Body of pancreas (tissue), 4 donors: ENCODE measurements at regions not wholly inside any gene's neighbourhood (a gene's known extent, or its start where the extent isn't known, plus 50 kb on each side); places are given as distances from the start of the nearest gene placed in this dataset.

Experiments
- ATAC-seq: fragments of 150-250 bp; one replicate; pipeline ENCODE4 v1.9.1; 2016
- DNase-seq, 4 donors: peaks; one replicate each; pipeline ENCODE4 v3.0.0-alpha.2; 2019
- H3K27ac ChIP-seq, 4 donors: fragments of 200-600 bp; sonication (generic); 1 replicate in 3 of 4; 2 replicates in 1 of 4; pipeline versions ENCODE4 v1.5.1 to v1.6.1; 2016 to 2019; ENCODE audit warnings: mild to moderate bottlenecking in 1 of 4, mixed read lengths in 1 of 4, moderate library complexity in 1 of 4
- H3K27me3 ChIP-seq, 2 donors: fragments of 200-600 bp; sonication (generic); one replicate each; pipeline ENCODE4 v1.6.0; 2016; ENCODE audit warnings: mild to moderate bottlenecking in 1 of 2
- H3K36me3 ChIP-seq, 2 donors: fragments of 200-600 bp; sonication (generic); replicated peaks in 1 of 2; 2 replicates each; pipeline ENCODE4 v1.5.1; 2016; ENCODE audit warnings: low read depth in 2 of 2; ENCODE audit not compliant: insufficient read depth in 1 of 2
- H3K4me1 ChIP-seq: fragments of 200-600 bp; sonication (generic); one replicate; pipeline ENCODE4 v1.6.0; 2016
- H3K4me3 ChIP-seq, 2 donors: fragments of 200-600 bp; sonication (generic); 1 replicate in 1 of 2; 2 replicates in 1 of 2; pipeline ENCODE4 v1.5.1; 2016 to 2019
- H3K9me3 ChIP-seq, 3 donors: fragments of 200-600 bp; sonication (generic); 1 replicate in 2 of 3; 2 replicates in 1 of 3; pipeline ENCODE4 v1.5.1; 2016
- POLR2A ChIP-seq, 3 donors: fragments of 450-650 bp; IDR thresholded peaks; one replicate each; pipeline ENCODE4 v1.6.1; 2016; ENCODE audit warnings: antibody characterized with exemption in 3 of 3, mild to moderate bottlenecking in 2 of 3
- WGBS, 2 donors: methylation state at CpG; one replicate each; pipeline ENCODE4 v1.1.5; 2017; 5-methylcytosine and 5-hydroxymethylcytosine counted together
- intact Hi-C: fragments of 100-400 bp; cut with DNase I; formaldehyde crosslinking; loops from one replicate; pipeline ENCODE4 v1.15.1; 2023
- TF ChIP-seq, protein P1 (sequence below), 7 experiments: fragments of 450-650 bp in 4 of 7; fragments of 200-600 bp in 3 of 7; sonication (generic) in 3 of 7; IDR thresholded peaks; one replicate each; pipeline ENCODE4 v1.5.1; 2016 to 2019; ENCODE audit warnings: antibody characterized with exemption in 7 of 7

DNA sequence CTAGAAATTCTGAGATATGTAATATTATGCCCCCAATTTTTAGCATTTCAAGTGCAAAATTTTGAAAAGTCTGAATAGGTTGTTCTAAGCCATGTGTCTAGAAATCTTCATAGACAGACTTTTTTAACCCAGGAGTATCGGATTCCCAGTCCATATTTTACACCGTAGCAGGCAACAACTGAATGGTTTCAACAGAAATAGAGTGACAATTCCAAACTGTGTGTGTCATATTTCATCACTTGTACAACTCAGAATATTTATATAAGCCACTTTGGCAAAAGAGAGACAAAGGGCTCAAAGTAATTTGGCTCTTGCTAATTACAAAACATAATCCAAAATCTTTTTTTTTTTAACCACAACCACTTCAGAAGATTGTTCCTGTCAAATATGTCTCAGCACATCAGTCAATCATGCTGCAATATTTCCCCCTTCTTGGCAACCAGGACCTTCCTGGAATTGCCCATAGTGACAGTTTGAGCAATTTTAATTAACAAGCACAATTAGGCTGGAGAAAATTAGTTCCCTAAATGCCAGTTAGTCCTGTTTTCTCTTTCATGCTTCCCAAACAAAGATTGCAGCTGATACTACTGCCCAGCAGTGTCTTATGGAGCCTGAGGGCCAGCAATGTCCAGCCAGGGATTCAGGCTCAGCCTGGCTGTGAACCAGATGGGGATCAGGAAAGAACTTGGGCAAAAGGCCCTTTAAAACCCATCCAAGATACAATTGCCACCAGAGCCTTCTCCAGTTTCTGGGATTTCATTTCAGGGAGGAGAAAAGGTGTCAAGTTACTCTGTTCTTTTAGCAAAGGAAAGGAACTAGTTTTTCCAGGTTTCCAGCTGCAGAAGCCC is 533.3 kb upstream of the GHITM start:
- Histone ChIP-seq H3K4me1 (no peaks in the 10 kb centered on the region), H3K27ac (no peak overlapping the region), H3K4me3 (no peak overlapping the region), H3K9me3 (no peaks in the 10 kb centered on the region), H3K36me3 (no peaks in the 10 kb centered on the region), H3K27me3 (no peaks in the 10 kb centered on the region)
- no peak for TF ChIP-seq POLR2A (IDR thresholded peaks at IDR 0.05)
- TF ChIP-seq, protein P1, sequence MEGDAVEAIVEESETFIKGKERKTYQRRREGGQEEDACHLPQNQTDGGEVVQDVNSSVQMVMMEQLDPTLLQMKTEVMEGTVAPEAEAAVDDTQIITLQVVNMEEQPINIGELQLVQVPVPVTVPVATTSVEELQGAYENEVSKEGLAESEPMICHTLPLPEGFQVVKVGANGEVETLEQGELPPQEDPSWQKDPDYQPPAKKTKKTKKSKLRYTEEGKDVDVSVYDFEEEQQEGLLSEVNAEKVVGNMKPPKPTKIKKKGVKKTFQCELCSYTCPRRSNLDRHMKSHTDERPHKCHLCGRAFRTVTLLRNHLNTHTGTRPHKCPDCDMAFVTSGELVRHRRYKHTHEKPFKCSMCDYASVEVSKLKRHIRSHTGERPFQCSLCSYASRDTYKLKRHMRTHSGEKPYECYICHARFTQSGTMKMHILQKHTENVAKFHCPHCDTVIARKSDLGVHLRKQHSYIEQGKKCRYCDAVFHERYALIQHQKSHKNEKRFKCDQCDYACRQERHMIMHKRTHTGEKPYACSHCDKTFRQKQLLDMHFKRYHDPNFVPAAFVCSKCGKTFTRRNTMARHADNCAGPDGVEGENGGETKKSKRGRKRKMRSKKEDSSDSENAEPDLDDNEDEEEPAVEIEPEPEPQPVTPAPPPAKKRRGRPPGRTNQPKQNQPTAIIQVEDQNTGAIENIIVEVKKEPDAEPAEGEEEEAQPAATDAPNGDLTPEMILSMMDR (IDR thresholded peaks at IDR 0.05), result no peak
- intact Hi-C loops, result no loop called here
- ATAC-seq (no peak), DNase-seq (no peak)
- 66 to 82% methylated on average over 2 of the region's 2 CpGs for WGBS, 2 donors

DNA sequence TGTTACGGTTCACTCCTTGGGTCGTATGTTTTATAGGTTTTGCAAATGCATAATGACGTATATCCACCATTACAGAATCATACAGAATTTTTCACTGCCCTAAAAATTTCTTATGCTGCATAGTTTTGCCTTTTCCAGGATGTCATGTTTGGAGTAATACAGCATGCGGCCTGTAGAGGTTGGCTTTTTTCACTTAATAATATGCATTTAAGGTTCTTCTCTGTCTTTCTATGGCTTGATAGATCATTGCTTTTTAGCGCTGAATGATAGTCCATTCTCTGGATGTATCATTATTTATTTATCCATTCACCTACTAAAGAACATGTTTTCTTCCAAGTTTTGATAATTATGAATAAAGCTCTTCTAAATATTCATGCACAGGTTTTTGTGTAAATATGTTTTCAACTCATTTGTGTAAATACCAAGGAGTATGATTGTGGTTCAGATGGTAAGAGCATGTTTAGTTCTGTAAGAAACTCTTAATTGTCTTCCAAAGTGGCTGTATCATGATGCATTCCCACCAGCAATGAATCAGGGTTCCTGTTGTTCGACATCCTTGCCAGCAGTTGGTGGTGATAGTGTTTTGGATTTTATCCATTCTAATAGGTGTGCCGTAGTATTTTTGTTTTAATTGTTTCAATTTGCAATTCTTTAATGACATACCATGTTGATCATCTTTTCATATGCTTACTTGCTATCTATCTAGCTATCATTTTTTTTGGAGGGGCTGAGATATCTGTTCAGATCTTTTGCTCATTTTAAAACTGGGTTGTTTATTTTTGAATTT is 531.2 kb upstream of the GHITM start:
- DNase-seq, result no peak
- Histone ChIP-seq H3K4me3 (no peak overlapping the region), H3K27ac (no peak overlapping the region), H3K4me1 (no peaks in the 10 kb centered on the region), H3K9me3 (no peaks in the 10 kb centered on the region), H3K36me3 (no peaks in the 10 kb centered on the region), H3K27me3 (no peaks in the 10 kb centered on the region)
- WGBS, 2 donors, result 81 to 85% methylated on average over 7 of the region's 7 CpGs
- no peak for ATAC-seq
- intact Hi-C loops, result no loop called here
- TF ChIP-seq, protein P1 (IDR thresholded peaks at IDR 0.05), result no peak
- TF ChIP-seq POLR2A (IDR thresholded peaks at IDR 0.05), result no peak

DNA sequence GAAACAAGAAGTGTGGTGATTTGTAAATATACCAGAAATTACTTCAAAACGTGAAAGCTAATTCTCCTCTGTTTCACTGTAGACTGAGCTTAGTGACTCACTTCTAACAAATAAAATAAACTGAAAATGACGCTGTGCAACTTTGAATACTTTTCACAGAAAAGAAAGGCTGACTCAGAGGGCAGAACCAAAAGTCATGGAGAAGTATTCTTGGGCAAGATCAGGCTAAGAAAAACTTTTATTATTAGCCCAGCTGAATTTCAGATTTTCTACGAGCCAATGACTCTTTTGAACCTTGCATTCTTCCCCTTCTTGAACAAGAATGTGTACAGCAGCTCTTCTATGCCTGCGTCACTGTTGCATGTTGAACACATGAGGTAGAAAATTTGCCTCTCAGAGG is 527.3 kb upstream of the GHITM start:
- 53 to 55% methylated on average over 4 of the region's 4 CpGs for WGBS, 2 donors
- DNase-seq (no peak), ATAC-seq (no peak)
- Histone ChIP-seq H3K4me1 (no peaks in the 10 kb centered on the region), H3K9me3 (no peaks in the 10 kb centered on the region), H3K36me3 (no peaks in the 10 kb centered on the region), H3K4me3 (no peak overlapping the region), H3K27me3 (no peaks in the 10 kb centered on the region), H3K27ac (no peak overlapping the region)
- intact Hi-C loops, result no loop called here
- no peak for TF ChIP-seq POLR2A (IDR thresholded peaks at IDR 0.05)

DNA sequence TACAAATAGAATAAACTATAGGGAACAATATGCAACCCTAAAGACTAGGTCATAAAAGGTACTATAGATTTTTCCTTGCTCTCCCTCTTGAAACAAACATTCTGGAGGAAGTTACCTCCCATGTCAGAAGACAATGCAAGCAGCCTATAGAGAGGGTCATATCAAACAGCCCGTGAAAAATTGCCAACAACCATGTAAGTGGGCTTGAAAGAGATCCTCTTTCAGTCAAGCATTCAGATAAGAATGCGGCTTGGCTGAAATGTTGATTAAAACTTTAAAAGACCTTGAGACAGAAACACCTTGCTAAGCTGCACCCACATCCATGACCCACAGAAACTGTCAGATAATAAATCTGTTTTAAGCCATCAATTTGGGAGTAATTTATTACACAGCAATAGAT is 526.6 kb upstream of the GHITM start:
- Histone ChIP-seq H3K36me3 (no peaks in the 10 kb centered on the region), H3K27me3 (no peaks in the 10 kb centered on the region), H3K27ac (no peak overlapping the region), H3K9me3 (no peaks in the 10 kb centered on the region), H3K4me1 (no peaks in the 10 kb centered on the region), H3K4me3 (no peak overlapping the region)
- no peak for DNase-seq
- 14 to 19% methylated on average over 2 of the region's 2 CpGs for WGBS, 2 donors
- no peak for ATAC-seq
- intact Hi-C loops, result no loop called here
- TF ChIP-seq POLR2A (IDR thresholded peaks at IDR 0.05), result no peak
- TF ChIP-seq, protein P1 (IDR thresholded peaks at IDR 0.05), result no peak

DNA sequence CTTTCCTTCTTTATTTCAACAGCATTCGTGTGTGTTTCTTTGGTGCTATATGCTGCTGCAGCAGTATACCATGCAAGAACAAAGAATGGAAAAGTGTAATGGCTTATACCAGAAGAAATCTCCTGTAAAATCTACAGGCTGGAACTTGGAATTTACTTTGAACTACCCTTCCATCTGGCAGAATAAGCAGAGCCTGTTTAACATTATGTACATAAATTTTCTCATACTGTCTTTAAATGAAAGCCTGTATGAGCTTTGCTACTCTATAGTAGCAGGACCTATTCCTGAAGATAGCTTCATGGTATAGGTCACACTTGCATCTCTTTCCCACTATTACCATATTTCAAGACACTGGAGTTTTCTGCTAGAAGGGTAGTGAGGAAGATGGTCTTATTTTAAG is 522.1 kb upstream of the GHITM start:
- Histone ChIP-seq H3K4me3 (no peak overlapping the region), H3K27me3 (no peaks in the 10 kb centered on the region), H3K36me3 (no peaks in the 10 kb centered on the region), H3K27ac (no peak overlapping the region), H3K9me3 (no peaks in the 10 kb centered on the region), H3K4me1 (no peaks in the 10 kb centered on the region)
- intact Hi-C loops, result no loop called here
- no peak for DNase-seq
- no peak for TF ChIP-seq POLR2A (IDR thresholded peaks at IDR 0.05)
- TF ChIP-seq, protein P1 (IDR thresholded peaks at IDR 0.05), result no peak
- ATAC-seq, result no peak
- 36 to 58% methylated on average over 1 of the region's 1 CpG for WGBS, 2 donors
